ENCODE measurements at regions not wholly inside any gene's neighbourhood (a gene's known extent, or its start where the extent isn't known, plus 50 kb on each side); places are given as distances from the start of the nearest gene placed in this dataset.

GRCh38 chr17:79496422-79497005, 114.3 kb downstream of the RBFOX3 start:
- no peak for TF ChIP-seq POLR2A (IDR thresholded peaks at IDR 0.05; ENCODE audit: low read depth, low read length)
- no peak for TF ChIP-seq CTCF (IDR thresholded peaks at IDR 0.05; ENCODE audit: extremely low read depth in 1 of 2, insufficient read depth in 1 of 2, low read depth in 1 of 2, low read length in 2 of 2)
- TF ChIP-seq GATA2 (IDR thresholded peaks at IDR 0.05; ENCODE audit: insufficient read depth, insufficient read length, low read depth, low read length): no peak
- no peak for TF ChIP-seq JUN (IDR thresholded peaks at IDR 0.05; ENCODE audit: borderline replicate concordance, insufficient read depth, insufficient read length, low read depth)
- no peak for TF ChIP-seq POLR2AphosphoS5 (IDR thresholded peaks at IDR 0.05; ENCODE audit: insufficient read depth, low read depth, low read length)
- no peak for TF ChIP-seq EZH2 (IDR thresholded peaks at IDR 0.05; ENCODE audit: borderline replicate concordance, low read depth, low read length, severe bottlenecking)
- no peak for TF ChIP-seq MAX (IDR thresholded peaks at IDR 0.05; ENCODE audit: insufficient read depth, insufficient read length)
- TF ChIP-seq FOS (IDR thresholded peaks at IDR 0.05; ENCODE audit: borderline replicate concordance, insufficient read depth, low read length): no peak
- no peak for TF ChIP-seq MYC (IDR thresholded peaks at IDR 0.05; ENCODE audit: low read depth, low read length)
